HG03432 (cell line): ENCODE measurements at regions not wholly inside any gene's neighbourhood (a gene's known extent, or its start where the extent isn't known, plus 50 kb on each side); places are given as distances from the start of the nearest gene placed in this dataset.
"Not testable (repeated sequence)": the region's sequence is repeated elsewhere in the genome, so short reads cannot be mapped to it uniquely, and the experiment has no call there.

ENCODE experiments used
- ATAC-seq: cut with Tn5 transposase; IDR thresholded peaks from one replicate; pipeline ENCODE4 v1.9.1; 2021; ENCODE audit warnings: mild to moderate bottlenecking, moderate library complexity; ENCODE audit not compliant: unreplicated experiment

- ATAC-seq = no peak
Measured at GRCh38 chr16:88128556-88128955, 177.3 kb downstream of the BANP start.

GRCh38 chr16:88129133-88129532 lies 177.9 kb downstream of the BANP start:
- ATAC-seq = not testable (repeated sequence)

GRCh38 chr16:88130016-88130415 lies 178.8 kb downstream of the BANP start:
- ATAC-seq = no peak

GRCh38 chr16:88130681-88131080 lies 179.4 kb downstream of the BANP start:
- no peak for ATAC-seq

- no peak for ATAC-seq
Measured at GRCh38 chr16:88131256-88131655, 180.0 kb downstream of the BANP start.

- no peak for ATAC-seq
Measured at GRCh38 chr16:88131966-88132365, 180.7 kb downstream of the BANP start.

- ATAC-seq = no peak
Measured at GRCh38 chr16:88132836-88133506, 181.7 kb downstream of the BANP start.

GRCh38 chr16:88133507-88133843 lies 182.2 kb downstream of the BANP start:
- no peak for ATAC-seq

GRCh38 chr16:88134172-88134898 lies 183.1 kb downstream of the BANP start:
- not testable (repeated sequence) for ATAC-seq

- not testable (repeated sequence) for ATAC-seq
Measured at GRCh38 chr16:88134899-88135682, 183.9 kb downstream of the BANP start.

GRCh38 chr16:88136211-88136713 lies 185.0 kb downstream of the BANP start:
- not testable (repeated sequence) for ATAC-seq

- ATAC-seq = not testable (repeated sequence)
Measured at GRCh38 chr16:88136939-88137338, 185.7 kb downstream of the BANP start.

GRCh38 chr16:88139141-88139540 lies 187.9 kb downstream of the BANP start:
- not testable (repeated sequence) for ATAC-seq

GRCh38 chr16:88140195-88140594 lies 189.0 kb downstream of the BANP start:
- ATAC-seq = not testable (repeated sequence)

GRCh38 chr16:88141580-88141979 lies 190.3 kb downstream of the BANP start:
- ATAC-seq = no peak

GRCh38 chr16:88142056-88142935 lies 191.1 kb downstream of the BANP start:
- ATAC-seq = not testable (repeated sequence)

GRCh38 chr16:88143122-88144027 lies 192.1 kb downstream of the BANP start:
- not testable (repeated sequence) for ATAC-seq

- ATAC-seq = no peak
Measured at GRCh38 chr16:88144028-88144511, 192.8 kb downstream of the BANP start.

GRCh38 chr16:88145376-88145775 lies 194.1 kb downstream of the BANP start:
- ATAC-seq = not testable (repeated sequence)
